C4-2B (cell line): ENCODE measurements at regions not wholly inside any gene's neighbourhood (a gene's known extent, or its start where the extent isn't known, plus 50 kb on each side); places are given as distances from the start of the nearest gene placed in this dataset.

ENCODE experiments used
- CTCF ChIP-seq: fragments of 450-650 bp; conservative IDR thresholded peaks from 2 replicates; pipeline ENCODE4 v1.5.1; 2017; ENCODE audit warnings: mild to moderate bottlenecking
- ZFX ChIP-seq: fragments of 450-650 bp; IDR thresholded peaks from 2 replicates; pipeline ENCODE4 v1.6.1; 2017

GRCh38 chr3:43215663-43216275, 70.6 kb upstream of the SNRK start:
- TF ChIP-seq CTCF (peak; percentile 4; the same call in 1 of the 2 replicates), ZFX (no peak)
